Smooth muscle cell (in vitro differentiated cells): ENCODE measurements at regions not wholly inside any gene's neighbourhood (a gene's known extent, or its start where the extent isn't known, plus 50 kb on each side); places are given as distances from the start of the nearest gene placed in this dataset.

Experiments used
- DNase-seq: peaks from one replicate; lab custom pipeline; 2025; ENCODE audit not compliant: unreplicated experiment; lab: John Stamatoyannopoulos, UW
- H2AFZ ChIP-seq: fragments of 200-600 bp; sonication (generic); 2 replicates; pipeline ENCODE4 v1.6.0; 2016; ENCODE audit warnings: antibody characterized with exemption, low read depth, mild to moderate bottlenecking
- H3F3A ChIP-seq: fragments of 200-600 bp; sonication (generic); 2 replicates; pipeline ENCODE4 v1.6.0; 2017; ENCODE audit warnings: antibody characterized with exemption, low read depth
- H3K27ac ChIP-seq: fragments of 200-600 bp; sonication (generic); 2 replicates; pipeline ENCODE4 v1.5.1; 2016; ENCODE audit warnings: low read depth, mild to moderate bottlenecking
- H3K27me3 ChIP-seq: fragments of 200-600 bp; sonication (generic); 2 replicates; pipeline ENCODE4 v1.6.1; 2016; ENCODE audit warnings: low read depth, mild to moderate bottlenecking
- H3K36me3 ChIP-seq: fragments of 200-600 bp; sonication (generic); 2 replicates; pipeline ENCODE4 v1.5.1; 2016; ENCODE audit warnings: low read depth
- H3K4me1 ChIP-seq: fragments of 200-600 bp; sonication (generic); 2 replicates; pipeline ENCODE4 v1.5.1; 2016; ENCODE audit warnings: low read depth
- H3K4me2 ChIP-seq: fragments of 200-600 bp; sonication (generic); 2 replicates; pipeline ENCODE4 v1.6.0; 2016; ENCODE audit warnings: mild to moderate bottlenecking
- H3K4me3 ChIP-seq: fragments of 200-600 bp; sonication (generic); 2 replicates; pipeline ENCODE4 v1.5.1; 2016; ENCODE audit warnings: mild to moderate bottlenecking
- H3K79me2 ChIP-seq: fragments of 200-600 bp; sonication (generic); 2 replicates; pipeline ENCODE4 v1.6.0; 2016; ENCODE audit warnings: low read depth, mild to moderate bottlenecking
- H3K9ac ChIP-seq: fragments of 200-600 bp; sonication (generic); 2 replicates; pipeline ENCODE4 v1.6.0; 2016; ENCODE audit warnings: low read depth
- H3K9me3 ChIP-seq: fragments of 200-600 bp; sonication (generic); replicated peaks from 2 replicates; pipeline ENCODE4 v1.5.1; 2016; ENCODE audit warnings: low read depth
- H4K20me1 ChIP-seq: fragments of 200-600 bp; sonication (generic); 2 replicates; pipeline ENCODE4 v1.6.0; 2016; ENCODE audit warnings: low read depth
- WGBS: methylation state at CpG from one replicate; pipeline ENCODE4 v1.1.7; 2016; ENCODE audit warnings: low lambda C conversion rate; 5-methylcytosine and 5-hydroxymethylcytosine counted together
- TF ChIP-seq, protein P1 (sequence below): fragments of 200-600 bp; sonication (generic); IDR thresholded peaks from 2 replicates; pipeline ENCODE4 v1.5.1; 2017; ENCODE audit warnings: borderline replicate concordance, mild to moderate bottlenecking, antibody characterized with exemption; ENCODE audit not compliant: insufficient read depth, poor library complexity, severe bottlenecking

- H3K9me3 ChIP-seq: no peaks in the 10 kb centered on the region
- H3K4me3 ChIP-seq: no peak overlapping the region
- TF ChIP-seq, protein P1, sequence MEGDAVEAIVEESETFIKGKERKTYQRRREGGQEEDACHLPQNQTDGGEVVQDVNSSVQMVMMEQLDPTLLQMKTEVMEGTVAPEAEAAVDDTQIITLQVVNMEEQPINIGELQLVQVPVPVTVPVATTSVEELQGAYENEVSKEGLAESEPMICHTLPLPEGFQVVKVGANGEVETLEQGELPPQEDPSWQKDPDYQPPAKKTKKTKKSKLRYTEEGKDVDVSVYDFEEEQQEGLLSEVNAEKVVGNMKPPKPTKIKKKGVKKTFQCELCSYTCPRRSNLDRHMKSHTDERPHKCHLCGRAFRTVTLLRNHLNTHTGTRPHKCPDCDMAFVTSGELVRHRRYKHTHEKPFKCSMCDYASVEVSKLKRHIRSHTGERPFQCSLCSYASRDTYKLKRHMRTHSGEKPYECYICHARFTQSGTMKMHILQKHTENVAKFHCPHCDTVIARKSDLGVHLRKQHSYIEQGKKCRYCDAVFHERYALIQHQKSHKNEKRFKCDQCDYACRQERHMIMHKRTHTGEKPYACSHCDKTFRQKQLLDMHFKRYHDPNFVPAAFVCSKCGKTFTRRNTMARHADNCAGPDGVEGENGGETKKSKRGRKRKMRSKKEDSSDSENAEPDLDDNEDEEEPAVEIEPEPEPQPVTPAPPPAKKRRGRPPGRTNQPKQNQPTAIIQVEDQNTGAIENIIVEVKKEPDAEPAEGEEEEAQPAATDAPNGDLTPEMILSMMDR: no peak
- no peaks in the 10 kb centered on the region for H3K36me3 ChIP-seq
- DNase-seq: no peak
- H3K4me1 ChIP-seq: no peaks in the 10 kb centered on the region
- no peak overlapping the region for H2AFZ ChIP-seq
- H3F3A ChIP-seq: no peaks in the 10 kb centered on the region
- H3K27me3 ChIP-seq: no peaks in the 10 kb centered on the region
- H3K27ac ChIP-seq: no peak overlapping the region
- H3K79me2 ChIP-seq: no peaks in the 10 kb centered on the region
- no peak overlapping the region for H3K4me2 ChIP-seq
- no peaks in the 10 kb centered on the region for H4K20me1 ChIP-seq
- 56% methylated on average over 2 of the region's 2 CpGs for WGBS
- no peak overlapping the region for H3K9ac ChIP-seq
Measured at GRCh38 chr4:137070614-137071013, 461.7 kb downstream of the PCDH18 start.

DNA sequence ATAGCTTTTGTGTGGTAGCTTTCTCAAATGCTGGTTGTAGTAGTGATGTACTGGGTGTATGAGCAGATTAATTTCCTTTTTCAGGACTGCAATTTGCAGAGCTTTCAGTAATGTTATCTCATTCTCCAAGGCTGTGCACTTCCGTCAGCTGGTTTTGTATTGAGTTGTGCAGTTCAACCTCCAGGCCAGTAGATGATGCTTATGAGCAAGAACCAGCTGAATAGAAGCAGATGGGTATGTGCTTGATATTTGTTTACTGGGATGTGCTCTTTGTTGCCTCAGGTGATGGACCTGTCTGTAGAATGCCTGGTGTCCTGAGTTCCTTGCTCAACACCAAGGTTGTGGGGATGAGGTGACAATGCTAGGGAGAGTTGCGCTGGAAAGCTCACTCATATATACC lies 462.8 kb downstream of the PCDH18 start:
- no peaks in the 10 kb centered on the region for H3K9me3 ChIP-seq
- H3K27ac ChIP-seq: no peak overlapping the region
- H3K27me3 ChIP-seq: no peaks in the 10 kb centered on the region
- H4K20me1 ChIP-seq: no peaks in the 10 kb centered on the region
- no peak overlapping the region for H3K4me2 ChIP-seq
- no peaks in the 10 kb centered on the region for H3K36me3 ChIP-seq
- H3F3A ChIP-seq: no peaks in the 10 kb centered on the region
- no peak overlapping the region for H2AFZ ChIP-seq
- no peak overlapping the region for H3K4me3 ChIP-seq
- H3K9ac ChIP-seq: no peak overlapping the region
- no peaks in the 10 kb centered on the region for H3K79me2 ChIP-seq
- WGBS: 98% methylated on average over 2 of the region's 2 CpGs
- TF ChIP-seq, protein P1: no peak
- no peak for DNase-seq
- H3K4me1 ChIP-seq: no peaks in the 10 kb centered on the region

DNA sequence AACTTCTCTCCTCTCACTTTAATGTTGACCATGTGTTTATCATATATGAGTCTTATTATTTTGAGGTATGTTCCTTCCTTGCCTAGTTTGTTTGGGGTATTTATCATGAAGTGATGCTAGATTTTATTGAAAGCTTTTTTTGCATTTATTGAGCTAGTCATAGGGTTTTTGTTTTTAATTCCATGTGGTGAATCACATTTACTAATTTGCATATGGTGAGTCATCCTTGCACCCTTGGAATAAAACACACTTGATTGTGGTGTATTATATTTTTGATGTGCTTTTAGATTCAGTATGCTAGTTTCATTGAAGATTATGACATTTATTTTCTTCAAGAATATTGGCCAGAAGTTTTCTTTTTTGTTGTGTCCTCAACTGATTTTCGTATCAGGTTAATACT lies 464.6 kb downstream of the PCDH18 start:
- H2AFZ ChIP-seq: no peak overlapping the region
- no peaks in the 10 kb centered on the region for H3K79me2 ChIP-seq
- H3K27ac ChIP-seq: no peak overlapping the region
- H3K36me3 ChIP-seq: no peaks in the 10 kb centered on the region
- TF ChIP-seq, protein P1: no peak
- 100% methylated on average over 1 of the region's 1 CpG for WGBS
- H3F3A ChIP-seq: no peaks in the 10 kb centered on the region
- no peak overlapping the region for H3K4me3 ChIP-seq
- no peak overlapping the region for H3K9ac ChIP-seq
- no peak overlapping the region for H3K4me2 ChIP-seq
- H3K9me3 ChIP-seq: no peaks in the 10 kb centered on the region
- no peaks in the 10 kb centered on the region for H4K20me1 ChIP-seq
- no peaks in the 10 kb centered on the region for H3K27me3 ChIP-seq
- no peaks in the 10 kb centered on the region for H3K4me1 ChIP-seq
- DNase-seq: no peak

DNA sequence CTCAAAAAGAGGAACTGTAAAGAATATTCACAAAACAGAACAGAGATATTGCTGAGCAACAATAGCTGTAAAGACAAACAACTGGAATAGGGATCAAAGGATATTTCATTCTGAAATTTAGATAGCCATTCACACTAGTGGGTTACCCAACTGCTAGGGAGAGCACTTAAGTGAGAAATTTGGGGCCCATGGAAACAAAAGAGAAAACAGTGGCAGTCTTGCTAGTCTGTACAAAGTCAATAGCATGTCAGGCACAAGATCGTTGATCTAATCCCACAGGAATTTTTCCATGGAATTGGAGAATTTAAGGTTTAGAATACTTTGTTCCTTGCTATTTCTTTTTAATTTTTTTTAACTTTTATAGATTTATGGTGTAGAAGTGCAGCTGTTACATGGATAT lies 467.0 kb downstream of the PCDH18 start:
- H3K4me2 ChIP-seq: no peak overlapping the region
- H3K4me1 ChIP-seq: no peaks in the 10 kb centered on the region
- TF ChIP-seq, protein P1: no peak
- no peak overlapping the region for H3K27ac ChIP-seq
- H3F3A ChIP-seq: no peaks in the 10 kb centered on the region
- H2AFZ ChIP-seq: no peak overlapping the region
- H3K4me3 ChIP-seq: no peak overlapping the region
- no peak for DNase-seq
- H3K9ac ChIP-seq: no peak overlapping the region
- no peaks in the 10 kb centered on the region for H3K79me2 ChIP-seq
- H3K27me3 ChIP-seq: no peaks in the 10 kb centered on the region
- H3K9me3 ChIP-seq: no peaks in the 10 kb centered on the region
- WGBS: 3% methylated on average over 1 of the region's 1 CpG
- no peaks in the 10 kb centered on the region for H4K20me1 ChIP-seq
- H3K36me3 ChIP-seq: no peaks in the 10 kb centered on the region
